ENCODE measurements at regions not wholly inside any gene's neighbourhood (a gene's known extent, or its start where the extent isn't known, plus 50 kb on each side); places are given as distances from the start of the nearest gene placed in this dataset.
"Not testable (repeated sequence)": the region's sequence is repeated elsewhere in the genome, so short reads cannot be mapped to it uniquely, and the experiment has no call there.

DNA sequence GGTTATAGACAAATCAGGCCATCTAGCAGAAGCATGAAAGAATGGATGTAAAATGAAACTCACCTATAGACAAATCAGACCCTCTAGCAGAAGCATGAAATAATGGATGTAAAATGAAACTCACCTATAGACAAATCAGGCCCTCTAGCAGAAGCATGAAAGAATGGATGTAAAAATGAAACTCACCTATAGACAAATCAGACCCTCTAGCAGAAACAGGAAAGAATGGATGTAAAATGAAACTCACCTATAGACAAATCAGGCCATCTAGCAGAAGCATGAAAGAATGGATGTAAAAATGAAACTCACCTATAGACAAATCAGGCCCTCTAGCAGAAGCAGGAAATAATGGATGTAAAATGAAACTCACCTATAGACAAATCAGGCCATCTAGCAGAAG is 137.9 kb downstream of the ASMT start:
- not testable (repeated sequence) for TF ChIP-seq POLR2A (IDR thresholded peaks at IDR 0.05; ENCODE audit: low read length); EP300 (IDR thresholded peaks at IDR 0.05); RAD21 (conservative IDR thresholded peaks at IDR 0.05 in 1 of 2, IDR thresholded peaks at IDR 0.05 in 1 of 2); SMC3 (IDR thresholded peaks at IDR 0.05)
- TF ChIP-seq, protein P1, sequence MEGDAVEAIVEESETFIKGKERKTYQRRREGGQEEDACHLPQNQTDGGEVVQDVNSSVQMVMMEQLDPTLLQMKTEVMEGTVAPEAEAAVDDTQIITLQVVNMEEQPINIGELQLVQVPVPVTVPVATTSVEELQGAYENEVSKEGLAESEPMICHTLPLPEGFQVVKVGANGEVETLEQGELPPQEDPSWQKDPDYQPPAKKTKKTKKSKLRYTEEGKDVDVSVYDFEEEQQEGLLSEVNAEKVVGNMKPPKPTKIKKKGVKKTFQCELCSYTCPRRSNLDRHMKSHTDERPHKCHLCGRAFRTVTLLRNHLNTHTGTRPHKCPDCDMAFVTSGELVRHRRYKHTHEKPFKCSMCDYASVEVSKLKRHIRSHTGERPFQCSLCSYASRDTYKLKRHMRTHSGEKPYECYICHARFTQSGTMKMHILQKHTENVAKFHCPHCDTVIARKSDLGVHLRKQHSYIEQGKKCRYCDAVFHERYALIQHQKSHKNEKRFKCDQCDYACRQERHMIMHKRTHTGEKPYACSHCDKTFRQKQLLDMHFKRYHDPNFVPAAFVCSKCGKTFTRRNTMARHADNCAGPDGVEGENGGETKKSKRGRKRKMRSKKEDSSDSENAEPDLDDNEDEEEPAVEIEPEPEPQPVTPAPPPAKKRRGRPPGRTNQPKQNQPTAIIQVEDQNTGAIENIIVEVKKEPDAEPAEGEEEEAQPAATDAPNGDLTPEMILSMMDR (IDR thresholded peaks at IDR 0.05): not testable (repeated sequence)
- TF ChIP-seq, protein P2, sequence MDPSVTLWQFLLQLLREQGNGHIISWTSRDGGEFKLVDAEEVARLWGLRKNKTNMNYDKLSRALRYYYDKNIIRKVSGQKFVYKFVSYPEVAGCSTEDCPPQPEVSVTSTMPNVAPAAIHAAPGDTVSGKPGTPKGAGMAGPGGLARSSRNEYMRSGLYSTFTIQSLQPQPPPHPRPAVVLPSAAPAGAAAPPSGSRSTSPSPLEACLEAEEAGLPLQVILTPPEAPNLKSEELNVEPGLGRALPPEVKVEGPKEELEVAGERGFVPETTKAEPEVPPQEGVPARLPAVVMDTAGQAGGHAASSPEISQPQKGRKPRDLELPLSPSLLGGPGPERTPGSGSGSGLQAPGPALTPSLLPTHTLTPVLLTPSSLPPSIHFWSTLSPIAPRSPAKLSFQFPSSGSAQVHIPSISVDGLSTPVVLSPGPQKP (IDR thresholded peaks at IDR 0.05; ENCODE audit: low read depth, low read length): not testable (repeated sequence)
- TF ChIP-seq, protein P3, sequence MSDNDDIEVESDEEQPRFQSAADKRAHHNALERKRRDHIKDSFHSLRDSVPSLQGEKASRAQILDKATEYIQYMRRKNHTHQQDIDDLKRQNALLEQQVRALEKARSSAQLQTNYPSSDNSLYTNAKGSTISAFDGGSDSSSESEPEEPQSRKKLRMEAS (IDR thresholded peaks at IDR 0.05): not testable (repeated sequence)
